ENCODE measurements at regions not wholly inside any gene's neighbourhood (a gene's known extent, or its start where the extent isn't known, plus 50 kb on each side); places are given as distances from the start of the nearest gene placed in this dataset.

DNA sequence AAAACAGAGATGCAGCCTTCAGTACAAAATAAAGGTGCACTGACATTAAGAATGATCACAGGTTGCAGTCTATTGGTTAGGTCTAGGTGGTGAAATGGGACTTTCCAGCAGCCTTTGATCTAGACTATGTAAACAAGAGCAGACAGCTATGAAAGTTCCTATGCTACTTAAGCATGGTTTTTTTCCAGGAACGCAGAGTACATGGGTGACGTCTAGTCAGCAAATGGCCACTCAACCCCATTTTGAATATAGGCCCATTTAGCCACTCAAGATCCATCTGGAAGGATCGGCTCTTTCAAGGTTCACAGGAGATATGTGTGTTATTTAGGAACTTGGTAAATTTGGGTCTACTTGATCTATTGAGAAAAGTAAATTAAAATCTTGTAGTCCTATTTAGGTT is 1424.6 kb upstream of the LRRTM3 start (continued):
- TF ChIP-seq CREB1 (IDR thresholded peaks at IDR 0.05) (no peak), CREB1 (CRISPR knock-in tag; IDR thresholded peaks at IDR 0.05) (peak; percentile 33; the same call in 1 of the 2 replicates), ARNTL (CRISPR knock-in tag; IDR thresholded peaks at IDR 0.05) (no peak), NFKBIZ (CRISPR knock-in tag; IDR thresholded peaks at IDR 0.05) (no peak), ETV5 (CRISPR knock-in tag; IDR thresholded peaks at IDR 0.05; ENCODE audit: borderline replicate concordance) (no peak), NAIF1 (CRISPR knock-in tag; IDR thresholded peaks at IDR 0.05; ENCODE audit: borderline replicate concordance) (no peak), ZNF143 (CRISPR knock-in tag; IDR thresholded peaks at IDR 0.05) (no peak), ZNF333 (CRISPR knock-in tag; IDR thresholded peaks at IDR 0.05; ENCODE audit: borderline replicate concordance) (no peak), FOXK1 (CRISPR knock-in tag; IDR thresholded peaks at IDR 0.05; ENCODE audit: borderline replicate concordance, low read depth) (no peak), FOXA1 (IDR thresholded peaks at IDR 0.05) (no peak), FOXA1 (CRISPR knock-in tag; IDR thresholded peaks at IDR 0.05) (peak; percentile 85), ZNF570 (CRISPR knock-in tag; IDR thresholded peaks at IDR 0.05; ENCODE audit: borderline replicate concordance) (no peak), ZNF619 (CRISPR knock-in tag; IDR thresholded peaks at IDR 0.05) (no peak), CBX5 (CRISPR knock-in tag; IDR thresholded peaks at IDR 0.05; ENCODE audit: borderline replicate concordance) (no peak), IRF2 (CRISPR knock-in tag; IDR thresholded peaks at IDR 0.05) (no peak), NCOA2 (CRISPR knock-in tag; IDR thresholded peaks at IDR 0.05) (no peak)
- TF ChIP-seq, protein P1, sequence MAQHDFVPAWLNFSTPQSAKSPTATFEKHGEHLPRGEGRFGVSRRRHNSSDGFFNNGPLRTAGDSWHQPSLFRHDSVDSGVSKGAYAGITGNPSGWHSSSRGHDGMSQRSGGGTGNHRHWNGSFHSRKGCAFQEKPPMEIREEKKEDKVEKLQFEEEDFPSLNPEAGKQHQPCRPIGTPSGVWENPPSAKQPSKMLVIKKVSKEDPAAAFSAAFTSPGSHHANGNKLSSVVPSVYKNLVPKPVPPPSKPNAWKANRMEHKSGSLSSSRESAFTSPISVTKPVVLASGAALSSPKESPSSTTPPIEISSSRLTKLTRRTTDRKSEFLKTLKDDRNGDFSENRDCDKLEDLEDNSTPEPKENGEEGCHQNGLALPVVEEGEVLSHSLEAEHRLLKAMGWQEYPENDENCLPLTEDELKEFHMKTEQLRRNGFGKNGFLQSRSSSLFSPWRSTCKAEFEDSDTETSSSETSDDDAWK (CRISPR knock-in tag; IDR thresholded peaks at IDR 0.05), result no peak
- TF ChIP-seq, protein P2, sequence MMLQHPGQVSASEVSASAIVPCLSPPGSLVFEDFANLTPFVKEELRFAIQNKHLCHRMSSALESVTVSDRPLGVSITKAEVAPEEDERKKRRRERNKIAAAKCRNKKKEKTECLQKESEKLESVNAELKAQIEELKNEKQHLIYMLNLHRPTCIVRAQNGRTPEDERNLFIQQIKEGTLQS (CRISPR knock-in tag; IDR thresholded peaks at IDR 0.05), result no peak
- TF ChIP-seq, protein P3, sequence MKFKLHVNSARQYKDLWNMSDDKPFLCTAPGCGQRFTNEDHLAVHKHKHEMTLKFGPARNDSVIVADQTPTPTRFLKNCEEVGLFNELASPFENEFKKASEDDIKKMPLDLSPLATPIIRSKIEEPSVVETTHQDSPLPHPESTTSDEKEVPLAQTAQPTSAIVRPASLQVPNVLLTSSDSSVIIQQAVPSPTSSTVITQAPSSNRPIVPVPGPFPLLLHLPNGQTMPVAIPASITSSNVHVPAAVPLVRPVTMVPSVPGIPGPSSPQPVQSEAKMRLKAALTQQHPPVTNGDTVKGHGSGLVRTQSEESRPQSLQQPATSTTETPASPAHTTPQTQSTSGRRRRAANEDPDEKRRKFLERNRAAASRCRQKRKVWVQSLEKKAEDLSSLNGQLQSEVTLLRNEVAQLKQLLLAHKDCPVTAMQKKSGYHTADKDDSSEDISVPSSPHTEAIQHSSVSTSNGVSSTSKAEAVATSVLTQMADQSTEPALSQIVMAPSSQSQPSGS (CRISPR knock-in tag; IDR thresholded peaks at IDR 0.05), result no peak
- TF ChIP-seq, protein P4, sequence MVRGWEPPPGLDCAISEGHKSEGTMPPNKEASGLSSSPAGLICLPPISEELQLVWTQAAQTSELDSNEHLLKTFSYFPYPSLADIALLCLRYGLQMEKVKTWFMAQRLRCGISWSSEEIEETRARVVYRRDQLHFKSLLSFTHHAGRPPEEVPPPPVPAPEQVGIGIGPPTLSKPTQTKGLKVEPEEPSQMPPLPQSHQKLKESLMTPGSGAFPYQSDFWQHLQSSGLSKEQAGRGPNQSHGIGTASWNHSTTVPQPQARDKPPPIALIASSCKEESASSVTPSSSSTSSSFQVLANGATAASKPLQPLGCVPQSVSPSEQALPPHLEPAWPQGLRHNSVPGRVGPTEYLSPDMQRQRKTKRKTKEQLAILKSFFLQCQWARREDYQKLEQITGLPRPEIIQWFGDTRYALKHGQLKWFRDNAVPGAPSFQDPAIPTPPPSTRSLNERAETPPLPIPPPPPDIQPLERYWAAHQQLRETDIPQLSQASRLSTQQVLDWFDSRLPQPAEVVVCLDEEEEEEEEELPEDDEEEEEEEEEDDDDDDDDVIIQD (CRISPR knock-in tag; IDR thresholded peaks at IDR 0.05; ENCODE audit: low read depth), result peak; percentile 71; the same call in 1 of the 2 replicates
- TF ChIP-seq, protein P5, sequence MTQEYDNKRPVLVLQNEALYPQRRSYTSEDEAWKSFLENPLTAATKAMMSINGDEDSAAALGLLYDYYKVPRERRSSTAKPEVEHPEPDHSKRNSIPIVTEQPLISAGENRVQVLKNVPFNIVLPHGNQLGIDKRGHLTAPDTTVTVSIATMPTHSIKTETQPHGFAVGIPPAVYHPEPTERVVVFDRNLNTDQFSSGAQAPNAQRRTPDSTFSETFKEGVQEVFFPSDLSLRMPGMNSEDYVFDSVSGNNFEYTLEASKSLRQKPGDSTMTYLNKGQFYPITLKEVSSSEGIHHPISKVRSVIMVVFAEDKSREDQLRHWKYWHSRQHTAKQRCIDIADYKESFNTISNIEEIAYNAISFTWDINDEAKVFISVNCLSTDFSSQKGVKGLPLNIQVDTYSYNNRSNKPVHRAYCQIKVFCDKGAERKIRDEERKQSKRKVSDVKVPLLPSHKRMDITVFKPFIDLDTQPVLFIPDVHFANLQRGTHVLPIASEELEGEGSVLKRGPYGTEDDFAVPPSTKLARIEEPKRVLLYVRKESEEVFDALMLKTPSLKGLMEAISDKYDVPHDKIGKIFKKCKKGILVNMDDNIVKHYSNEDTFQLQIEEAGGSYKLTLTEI (CRISPR knock-in tag; conservative IDR thresholded peaks at IDR 0.05), result no peak
- TF ChIP-seq, protein P6, sequence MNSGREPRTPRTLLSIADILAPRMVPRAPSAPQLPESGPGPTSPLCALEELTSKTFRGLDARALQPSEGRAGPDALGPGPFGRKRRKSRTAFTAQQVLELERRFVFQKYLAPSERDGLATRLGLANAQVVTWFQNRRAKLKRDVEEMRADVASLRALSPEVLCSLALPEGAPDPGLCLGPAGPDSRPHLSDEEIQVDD (CRISPR knock-in tag; IDR thresholded peaks at IDR 0.05; ENCODE audit: borderline replicate concordance), result no peak
- TF ChIP-seq, protein P7, sequence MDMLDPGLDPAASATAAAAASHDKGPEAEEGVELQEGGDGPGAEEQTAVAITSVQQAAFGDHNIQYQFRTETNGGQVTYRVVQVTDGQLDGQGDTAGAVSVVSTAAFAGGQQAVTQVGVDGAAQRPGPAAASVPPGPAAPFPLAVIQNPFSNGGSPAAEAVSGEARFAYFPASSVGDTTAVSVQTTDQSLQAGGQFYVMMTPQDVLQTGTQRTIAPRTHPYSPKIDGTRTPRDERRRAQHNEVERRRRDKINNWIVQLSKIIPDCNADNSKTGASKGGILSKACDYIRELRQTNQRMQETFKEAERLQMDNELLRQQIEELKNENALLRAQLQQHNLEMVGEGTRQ (IDR thresholded peaks at IDR 0.05; ENCODE audit: low read depth, low read length), result no peak
- TF ChIP-seq, protein P7 (CRISPR knock-in tag; IDR thresholded peaks at IDR 0.05; ENCODE audit: borderline replicate concordance), result no peak

All from HepG2 (cell line).